GM13977 (cell line): ENCODE measurements at regions not wholly inside any gene's neighbourhood (a gene's known extent, or its start where the extent isn't known, plus 50 kb on each side); places are given as distances from the start of the nearest gene placed in this dataset.
A peak's percentile ranks its signal among the peaks of the same experiment; 100 is the strongest.

Experiments
- DNase-seq: peaks from one replicate; pipeline ENCODE4 v3.0.0; 2012; ENCODE audit warnings: low spot score
- in situ Hi-C: fragments of 300-500 bp; cut with MboI; formaldehyde crosslinking; loops from one replicate; pipeline ENCODE4 v1.12.0; 2022; ENCODE audit warnings: low sequenced_read_pairs, low pct_unique_long_range_greater_than_20kb, mixed read lengths, inconsistent platforms; ENCODE audit not compliant: unreplicated experiment
- TF ChIP-seq, protein P1 (sequence below): IDR thresholded peaks from 2 replicates; pipeline ENCODE4 v1.5.1; 2012; ENCODE audit warnings: mild to moderate bottlenecking, control low read depth; ENCODE audit not compliant: insufficient read depth; ENCODE audit errors: extremely low read depth, missing control alignments

DNA sequence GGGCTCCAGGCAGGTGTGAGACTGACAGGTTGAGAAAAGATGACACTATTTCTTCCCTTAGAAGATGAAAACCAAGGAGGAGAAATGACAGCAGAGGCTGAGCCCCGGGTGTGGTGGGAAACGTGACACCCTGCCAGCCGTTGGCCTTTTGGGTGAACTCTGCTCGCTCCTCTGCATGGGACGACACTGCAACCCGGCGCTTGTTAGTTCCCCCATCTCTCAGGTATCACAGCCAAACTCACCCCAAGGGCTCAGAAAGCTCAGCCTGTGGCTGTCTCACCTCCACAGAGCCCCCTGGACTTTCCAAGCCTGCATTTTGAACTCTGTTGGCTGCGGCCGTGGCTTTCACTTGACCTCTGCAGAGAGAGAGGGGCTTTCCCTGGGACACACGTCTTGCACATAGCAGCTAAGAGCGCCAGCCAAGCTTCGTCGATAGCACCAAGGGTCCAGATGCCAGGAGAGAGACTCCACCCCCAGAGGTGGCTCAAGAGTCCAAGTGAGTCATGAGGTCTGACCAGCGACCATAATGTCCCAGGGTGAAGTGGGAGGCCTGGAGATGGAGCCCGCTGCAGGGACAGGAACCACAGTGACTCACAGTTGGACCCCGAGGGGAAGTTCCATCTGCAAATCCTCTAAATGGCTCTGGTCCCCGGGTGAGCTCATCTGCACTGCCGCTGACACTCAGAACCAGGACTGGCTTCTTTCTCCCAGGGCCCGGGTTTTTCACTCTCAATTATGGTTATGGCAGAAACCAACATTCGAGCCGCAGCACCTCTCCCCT, 301.9 kb downstream of the SOX9 start:
- in situ Hi-C loops, result loop anchor here (25.0 kb wide), 1 partner anchor 110 kb away; no protein-coding TSS in a partner anchor
- peak; percentile 69 for DNase-seq
- TF ChIP-seq, protein P1, sequence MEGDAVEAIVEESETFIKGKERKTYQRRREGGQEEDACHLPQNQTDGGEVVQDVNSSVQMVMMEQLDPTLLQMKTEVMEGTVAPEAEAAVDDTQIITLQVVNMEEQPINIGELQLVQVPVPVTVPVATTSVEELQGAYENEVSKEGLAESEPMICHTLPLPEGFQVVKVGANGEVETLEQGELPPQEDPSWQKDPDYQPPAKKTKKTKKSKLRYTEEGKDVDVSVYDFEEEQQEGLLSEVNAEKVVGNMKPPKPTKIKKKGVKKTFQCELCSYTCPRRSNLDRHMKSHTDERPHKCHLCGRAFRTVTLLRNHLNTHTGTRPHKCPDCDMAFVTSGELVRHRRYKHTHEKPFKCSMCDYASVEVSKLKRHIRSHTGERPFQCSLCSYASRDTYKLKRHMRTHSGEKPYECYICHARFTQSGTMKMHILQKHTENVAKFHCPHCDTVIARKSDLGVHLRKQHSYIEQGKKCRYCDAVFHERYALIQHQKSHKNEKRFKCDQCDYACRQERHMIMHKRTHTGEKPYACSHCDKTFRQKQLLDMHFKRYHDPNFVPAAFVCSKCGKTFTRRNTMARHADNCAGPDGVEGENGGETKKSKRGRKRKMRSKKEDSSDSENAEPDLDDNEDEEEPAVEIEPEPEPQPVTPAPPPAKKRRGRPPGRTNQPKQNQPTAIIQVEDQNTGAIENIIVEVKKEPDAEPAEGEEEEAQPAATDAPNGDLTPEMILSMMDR, result no peak

DNA sequence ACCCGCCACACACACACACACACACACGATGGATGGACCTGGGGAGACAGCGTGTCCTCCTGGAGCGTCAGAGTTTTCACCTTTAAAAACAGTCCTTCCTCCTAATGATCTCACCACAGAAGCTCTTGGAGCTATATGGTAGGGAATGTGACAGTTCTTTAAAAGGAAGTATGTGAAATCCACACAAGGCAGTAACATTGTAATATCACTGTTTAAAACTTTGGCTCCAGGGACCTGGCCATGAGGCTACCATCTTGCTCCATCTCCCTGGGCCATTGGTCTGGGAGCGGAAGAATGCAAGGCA, 302.4 kb downstream of the SOX9 start:
- in situ Hi-C loops, result loop anchor here (25.0 kb wide), 1 partner anchor 111 kb away; no protein-coding TSS in a partner anchor
- no peak for DNase-seq
- TF ChIP-seq, protein P1, result no peak

DNA sequence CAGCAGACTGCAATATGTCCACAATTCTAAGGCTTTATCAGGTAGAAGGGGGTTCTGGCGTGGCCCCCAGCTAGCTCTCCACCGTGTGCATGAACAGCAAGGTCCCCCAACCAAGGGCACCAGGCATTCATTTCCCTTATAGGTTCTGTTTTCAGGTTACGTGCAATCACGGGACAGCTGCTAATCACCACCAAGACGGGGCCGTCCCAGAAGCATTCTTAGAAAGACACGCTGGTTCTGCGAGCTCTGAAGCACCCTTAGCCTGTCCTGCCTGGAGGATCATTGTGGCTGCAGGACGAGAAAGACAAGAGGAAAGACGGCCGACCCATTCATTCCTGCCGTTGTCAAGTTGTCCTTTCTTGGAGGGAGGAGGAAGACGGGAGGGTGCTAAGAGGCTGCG, 302.9 kb downstream of the SOX9 start:
- in situ Hi-C loops, result loop anchor here (25.0 kb wide), 1 partner anchor 111 kb away; no protein-coding TSS in a partner anchor
- TF ChIP-seq, protein P1, result no peak
- peak; percentile 46 for DNase-seq

DNA sequence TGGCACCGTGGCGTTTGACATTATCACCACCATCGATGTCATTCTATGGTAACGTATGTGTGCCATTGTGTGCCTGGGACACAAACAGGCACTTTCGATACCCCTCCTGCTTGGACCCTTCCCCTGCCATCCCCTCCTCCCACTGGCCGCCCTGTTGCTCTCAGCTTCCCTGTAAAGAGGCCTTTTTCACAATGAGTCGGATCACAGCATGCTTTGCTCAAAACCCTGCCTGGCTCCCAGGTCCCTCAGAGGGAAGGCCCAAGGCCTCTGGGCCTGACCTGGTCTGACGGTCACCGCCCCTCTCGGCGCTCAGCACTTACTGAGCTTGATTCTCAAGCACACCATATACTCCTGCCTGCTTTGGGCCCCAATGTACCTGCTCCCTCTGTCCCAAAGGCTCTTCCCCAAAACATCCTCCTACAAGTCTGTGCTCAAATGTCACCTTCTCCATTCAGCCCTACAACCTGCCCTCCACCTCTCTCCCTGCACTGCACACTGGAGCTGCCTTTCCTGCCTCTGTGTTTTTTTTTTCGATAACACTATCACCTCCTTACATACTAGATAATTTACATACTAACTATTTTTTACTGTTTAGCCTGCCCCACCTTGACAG, 303.8 kb downstream of the SOX9 start:
- in situ Hi-C loops, result loop anchor here (25.0 kb wide), 1 partner anchor 112 kb away; no protein-coding TSS in a partner anchor

DNA sequence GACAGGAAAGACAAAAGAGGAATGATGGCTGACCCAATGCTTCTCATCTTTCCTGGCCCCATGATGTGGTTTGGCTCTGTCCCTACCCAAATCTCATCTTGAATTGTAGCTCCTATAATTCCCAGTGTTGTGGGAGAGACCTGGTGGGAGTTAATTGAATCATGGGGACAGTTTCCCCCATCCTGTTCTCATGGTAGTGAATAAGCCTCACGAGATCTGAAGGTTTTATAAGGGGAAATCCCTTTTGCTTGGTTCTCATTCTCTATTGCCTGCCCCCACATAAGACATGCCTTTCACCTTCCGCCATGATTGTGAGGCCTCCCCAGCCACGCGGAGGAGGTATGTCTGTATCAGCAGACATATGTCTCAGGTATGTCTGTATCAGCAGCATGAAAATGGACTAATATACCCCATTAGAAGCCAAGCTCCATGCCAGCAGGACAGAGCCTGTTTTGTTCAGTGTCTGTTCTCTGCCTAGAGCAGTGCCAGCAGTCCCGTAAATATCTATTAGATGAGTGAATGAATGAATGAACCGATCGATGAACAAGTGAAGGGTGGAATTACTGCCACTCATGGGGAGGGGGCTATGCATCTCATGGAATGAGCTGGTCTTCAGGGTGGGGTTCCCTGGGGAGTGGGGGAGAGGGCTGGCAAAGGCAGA, 304.4 kb downstream of the SOX9 start:
- TF ChIP-seq, protein P1, result no peak
- in situ Hi-C loops, result no loop called here
- DNase-seq, result no peak

More for the DNA sequence above, 303.8 kb downstream of the SOX9 start:
- DNase-seq, result no peak
- TF ChIP-seq, protein P1, result no peak

DNA sequence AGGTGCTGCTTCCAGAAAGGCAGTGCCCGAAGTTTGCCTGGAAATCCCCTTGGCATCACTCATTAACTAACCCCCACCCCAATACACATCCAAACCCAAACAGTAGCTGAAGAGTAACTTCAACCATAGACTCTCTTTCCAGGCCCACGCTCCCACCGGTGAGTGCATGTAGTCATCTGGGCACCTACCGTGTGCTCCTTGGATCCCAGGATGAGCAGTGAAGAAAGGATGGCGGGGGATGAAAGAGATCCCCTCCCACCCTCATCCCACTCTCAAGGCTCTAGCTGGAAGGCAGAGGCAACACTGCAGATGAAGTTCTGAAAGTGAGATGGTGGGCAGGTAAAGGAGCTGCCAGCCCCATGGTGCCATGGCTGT, 305.0 kb downstream of the SOX9 start:
- TF ChIP-seq, protein P1, result no peak
- DNase-seq, result no peak
- in situ Hi-C loops, result no loop called here
